SHP77 (cell line): ENCODE measurements at regions not wholly inside any gene's neighbourhood (a gene's known extent, or its start where the extent isn't known, plus 50 kb on each side); places are given as distances from the start of the nearest gene placed in this dataset.

Source experiments
- DNase-seq, 2 experiments: peaks; one replicate each; lab custom pipeline; 2025; lab: John Stamatoyannopoulos, UW

- no peak for DNase-seq
Observed at GRCh38 chr7:155138204-155138603, 68.1 kb downstream of the HTR5A start.

- DNase-seq = no peak
Observed at GRCh38 chr7:155141562-155141961, 71.4 kb downstream of the HTR5A start.

GRCh38 chr7:155143381-155143780, 73.3 kb downstream of the HTR5A start:
- DNase-seq = no peak

GRCh38 chr7:155144371-155144770, 74.2 kb downstream of the HTR5A start:
- DNase-seq = no peak

- no peak for DNase-seq
Observed at GRCh38 chr7:155145477-155146255, 75.5 kb downstream of the HTR5A start.

- no peak for DNase-seq
Observed at GRCh38 chr7:155147172-155147571, 77.0 kb downstream of the HTR5A start.

- DNase-seq = no peak
Observed at GRCh38 chr7:155147624-155148023, 77.5 kb downstream of the HTR5A start.

GRCh38 chr7:155153676-155154075, 83.6 kb downstream of the HTR5A start:
- DNase-seq = no peak

GRCh38 chr7:155154586-155154985, 84.5 kb downstream of the HTR5A start:
- no peak for DNase-seq

GRCh38 chr7:155161690-155162089, 91.6 kb downstream of the HTR5A start:
- DNase-seq = no peak

- DNase-seq = no peak
Observed at GRCh38 chr7:155162422-155162821, 92.3 kb downstream of the HTR5A start.

GRCh38 chr7:155163696-155164095, 93.6 kb downstream of the HTR5A start:
- DNase-seq = no peak

- no peak for DNase-seq
Observed at GRCh38 chr7:155164316-155164715, 94.2 kb downstream of the HTR5A start.

GRCh38 chr7:155166108-155166507, 96.0 kb downstream of the HTR5A start:
- no peak for DNase-seq

GRCh38 chr7:155166673-155167370, 96.7 kb downstream of the HTR5A start:
- DNase-seq = peak in 1 of 2 experiments; percentile 9

GRCh38 chr7:155167706-155168365, 97.7 kb downstream of the HTR5A start:
- no peak for DNase-seq

GRCh38 chr7:155168597-155169480, 98.7 kb downstream of the HTR5A start:
- DNase-seq = no peak

GRCh38 chr7:155169498-155170065, 99.5 kb downstream of the HTR5A start:
- DNase-seq = no peak

- no peak for DNase-seq
Observed at GRCh38 chr7:155170331-155170730, 100.2 kb downstream of the HTR5A start.

GRCh38 chr7:155172141-155172540, 102.0 kb downstream of the HTR5A start:
- DNase-seq = no peak

- no peak for DNase-seq
Observed at GRCh38 chr7:155173905-155174304, 103.8 kb downstream of the HTR5A start.

- DNase-seq = no peak
Observed at GRCh38 chr7:155178096-155178495, 108.0 kb downstream of the HTR5A start.
